ENCODE measurements at regions not wholly inside any gene's neighbourhood (a gene's known extent, or its start where the extent isn't known, plus 50 kb on each side); places are given as distances from the start of the nearest gene placed in this dataset.
A peak's percentile ranks its signal among the peaks of the same experiment; 100 is the strongest.

DNA sequence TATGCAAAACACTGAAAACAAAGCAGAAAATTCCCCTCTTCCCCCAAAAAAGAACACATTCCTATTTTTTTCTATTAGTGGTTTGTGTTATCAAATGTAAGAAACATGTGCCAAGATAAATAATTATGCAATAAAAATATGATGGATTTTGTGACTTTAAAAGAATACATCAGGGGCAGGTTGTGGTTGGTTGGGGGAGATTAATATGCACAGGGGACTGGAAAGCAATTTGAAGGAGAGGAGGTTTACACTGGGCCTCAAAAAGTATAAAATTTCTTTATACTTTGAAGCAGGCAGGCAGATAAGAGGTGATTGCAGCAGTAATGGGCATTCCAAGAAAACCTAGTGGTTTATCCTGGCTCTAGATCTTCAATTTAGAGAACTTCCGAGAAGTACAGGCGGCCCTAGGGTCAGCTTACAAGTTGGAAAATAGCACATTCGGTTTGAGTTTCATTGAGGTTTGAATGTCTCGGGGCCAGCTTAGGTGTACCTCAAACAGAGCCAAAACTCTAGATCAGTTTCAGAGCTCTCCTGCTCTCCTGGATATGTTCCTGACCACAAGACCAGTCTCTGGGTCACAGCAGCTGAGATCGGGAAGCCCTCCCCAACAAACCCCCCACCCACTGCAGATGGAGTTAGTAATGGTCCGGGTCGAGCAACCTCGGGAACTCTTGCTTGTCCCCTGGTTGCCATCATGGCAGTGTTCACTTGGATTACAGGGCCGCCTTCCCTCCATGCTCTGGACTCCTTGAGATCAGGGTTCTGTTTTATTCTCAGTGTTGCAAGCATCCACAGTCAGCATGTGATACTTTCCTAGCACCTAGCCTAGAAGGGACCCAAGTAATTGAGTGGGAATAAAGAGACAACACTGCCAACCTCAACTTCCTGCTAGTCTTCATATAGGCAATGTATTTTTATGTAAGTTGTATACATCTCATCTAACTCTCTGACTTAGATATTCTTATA, 112.1 kb upstream of the DDIT4L start:
- no peak overlapping the region for H3K27ac ChIP-seq (ENCODE audit: low read depth, low read length)
- no peaks in the 10 kb centered on the region for H3K79me2 ChIP-seq (ENCODE audit: insufficient read depth, low read length)
- no peak for TF ChIP-seq CTCF (IDR thresholded peaks at IDR 0.05; ENCODE audit: extremely low read depth, low read depth, low read length)
- H3K4me3 ChIP-seq (ENCODE audit: insufficient read depth, low read length): no peak overlapping the region
- DNase-seq (ENCODE audit: insufficient read length, low spot score, missing footprints): no peak
- no peak overlapping the region for H3K4me2 ChIP-seq (ENCODE audit: insufficient read depth, low read length)
- H2AFZ ChIP-seq (ENCODE audit: low read length): no peak overlapping the region
- no peaks in the 10 kb centered on the region for H3K36me3 ChIP-seq (ENCODE audit: insufficient read depth, low read length)
- no peaks in the 10 kb centered on the region for H3K9me3 ChIP-seq (ENCODE audit: low read depth, low read length)
- no peaks in the 10 kb centered on the region for H3K27me3 ChIP-seq (ENCODE audit: insufficient read depth, low read length)
- no peaks in the 10 kb centered on the region for H4K20me1 ChIP-seq (ENCODE audit: insufficient read depth, low read length)
- peaks cover 19% of the 10 kb centered on the region for H3K4me1 ChIP-seq (ENCODE audit: insufficient read depth, low read length)

DNA sequence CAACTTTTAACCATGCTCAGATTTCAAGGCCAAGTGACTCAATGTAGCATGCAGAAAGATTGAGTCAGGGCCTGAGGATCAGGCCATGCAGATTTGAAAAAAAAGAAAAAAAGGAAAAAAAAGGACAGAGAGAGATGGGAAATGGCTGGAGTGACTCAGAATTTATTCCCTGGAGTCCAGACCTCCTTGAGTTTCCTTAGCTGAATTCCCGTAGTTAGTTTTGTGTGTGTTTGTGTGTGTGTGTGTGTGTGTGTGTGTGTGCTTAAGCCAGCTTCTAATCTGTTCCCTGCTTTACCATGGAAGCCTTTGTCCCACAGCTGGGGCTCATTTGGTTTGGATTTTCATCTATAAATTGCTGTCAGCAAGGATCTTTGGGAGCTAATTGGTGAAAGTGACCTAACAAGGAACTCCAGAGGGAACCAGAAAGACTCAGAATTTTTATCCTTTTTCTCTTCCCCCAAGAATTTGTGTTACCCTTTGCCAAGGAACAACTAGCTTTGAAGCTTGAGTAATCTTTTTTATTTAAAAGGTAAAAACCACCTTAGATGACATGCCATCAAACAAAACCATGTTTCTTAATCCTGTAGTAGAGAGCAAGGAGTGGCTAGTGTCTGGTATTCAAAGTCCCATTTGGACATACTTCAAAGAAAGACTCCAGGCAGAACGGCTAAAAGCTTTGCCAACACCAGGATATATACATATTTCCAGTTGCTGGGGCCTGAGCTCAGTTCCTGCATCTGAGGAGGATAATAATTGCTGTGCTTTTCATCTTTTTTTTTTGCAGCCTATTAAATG, 109.0 kb upstream of the DDIT4L start:
- peak overlapping the region; percentile 35 for H2AFZ ChIP-seq (ENCODE audit: low read length)
- DNase-seq (ENCODE audit: insufficient read length, low spot score, missing footprints): peak; percentile 66
- H3K9me3 ChIP-seq (ENCODE audit: low read depth, low read length): peaks cover 2% of the 10 kb centered on the region
- H3K4me3 ChIP-seq (ENCODE audit: insufficient read depth, low read length): no peak overlapping the region
- H3K79me2 ChIP-seq (ENCODE audit: insufficient read depth, low read length): no peaks in the 10 kb centered on the region
- no peak for TF ChIP-seq CTCF (IDR thresholded peaks at IDR 0.05; ENCODE audit: extremely low read depth, low read depth, low read length)
- no peaks in the 10 kb centered on the region for H3K27me3 ChIP-seq (ENCODE audit: insufficient read depth, low read length)
- H3K36me3 ChIP-seq (ENCODE audit: insufficient read depth, low read length): no peaks in the 10 kb centered on the region
- no peaks in the 10 kb centered on the region for H4K20me1 ChIP-seq (ENCODE audit: insufficient read depth, low read length)
- peaks cover 21% of the 10 kb centered on the region for H3K4me1 ChIP-seq (ENCODE audit: insufficient read depth, low read length)
- peak overlapping the region; percentile 62 for H3K27ac ChIP-seq (ENCODE audit: low read depth, low read length)
- H3K4me2 ChIP-seq (ENCODE audit: insufficient read depth, low read length): peak overlapping the region; percentile 39

DNA sequence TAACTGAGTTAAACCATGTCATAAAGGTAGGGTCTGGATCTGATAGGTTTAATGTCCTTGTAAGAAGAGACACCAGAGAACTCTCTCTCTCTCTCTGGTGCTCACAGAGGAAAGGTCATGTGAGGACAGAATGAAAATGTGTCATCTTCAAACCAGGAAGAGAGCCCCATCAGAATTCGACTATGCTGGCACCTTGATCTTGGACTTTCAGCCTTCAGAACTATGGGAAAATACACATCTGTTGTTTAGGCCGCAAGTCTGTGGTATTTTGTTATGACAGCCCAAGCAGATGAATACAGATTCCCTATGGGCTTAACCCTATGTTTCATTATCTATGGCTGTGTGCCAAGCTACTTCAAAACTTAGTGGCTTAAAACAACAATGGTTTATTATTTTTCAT, 105.5 kb upstream of the DDIT4L start:
- Histone ChIP-seq H3K36me3 (ENCODE audit: insufficient read depth, low read length) (no peaks in the 10 kb centered on the region), H3K79me2 (ENCODE audit: insufficient read depth, low read length) (no peaks in the 10 kb centered on the region), H4K20me1 (ENCODE audit: insufficient read depth, low read length) (no peaks in the 10 kb centered on the region), H3K9me3 (ENCODE audit: low read depth, low read length) (peaks cover 2% of the 10 kb centered on the region), H3K4me3 (ENCODE audit: insufficient read depth, low read length) (no peak overlapping the region), H3K27ac (ENCODE audit: low read depth, low read length) (no peak overlapping the region), H3K4me2 (ENCODE audit: insufficient read depth, low read length) (no peak overlapping the region), H3K27me3 (ENCODE audit: insufficient read depth, low read length) (no peaks in the 10 kb centered on the region), H3K4me1 (ENCODE audit: insufficient read depth, low read length) (peaks cover 18% of the 10 kb centered on the region), H2AFZ (ENCODE audit: low read length) (no peak overlapping the region)
- DNase-seq (ENCODE audit: insufficient read length, low spot score, missing footprints): no peak
- TF ChIP-seq CTCF (IDR thresholded peaks at IDR 0.05; ENCODE audit: extremely low read depth, low read depth, low read length): no peak

GRCh38 chr4:100294356-100294755, 104.1 kb upstream of the DDIT4L start:
- DNase-seq (ENCODE audit: insufficient read length, low spot score, missing footprints): no peak
- no peaks in the 10 kb centered on the region for H3K79me2 ChIP-seq (ENCODE audit: insufficient read depth, low read length)
- no peak for TF ChIP-seq CTCF (IDR thresholded peaks at IDR 0.05; ENCODE audit: extremely low read depth, low read depth, low read length)
- no peak overlapping the region for H2AFZ ChIP-seq (ENCODE audit: low read length)
- no peak overlapping the region for H3K4me3 ChIP-seq (ENCODE audit: insufficient read depth, low read length)
- H3K36me3 ChIP-seq (ENCODE audit: insufficient read depth, low read length): no peaks in the 10 kb centered on the region
- no peaks in the 10 kb centered on the region for H3K27me3 ChIP-seq (ENCODE audit: insufficient read depth, low read length)
- H3K4me2 ChIP-seq (ENCODE audit: insufficient read depth, low read length): no peak overlapping the region
- no peaks in the 10 kb centered on the region for H4K20me1 ChIP-seq (ENCODE audit: insufficient read depth, low read length)
- peaks cover 2% of the 10 kb centered on the region for H3K9me3 ChIP-seq (ENCODE audit: low read depth, low read length)
- peaks cover 25% of the 10 kb centered on the region for H3K4me1 ChIP-seq (ENCODE audit: insufficient read depth, low read length)
- no peak overlapping the region for H3K27ac ChIP-seq (ENCODE audit: low read depth, low read length)
